ENCODE measurements at regions not wholly inside any gene's neighbourhood (a gene's known extent, or its start where the extent isn't known, plus 50 kb on each side); places are given as distances from the start of the nearest gene placed in this dataset.

GRCh38 chr7:9842301-9842700 lies 1131.4 kb upstream of the PHF14 start:
- H3K27me3 ChIP-seq (ENCODE audit: insufficient read depth, low read length, poor library complexity), result no peaks in the 10 kb centered on the region
- TF ChIP-seq CTCF (IDR thresholded peaks at IDR 0.05; ENCODE audit: borderline replicate concordance, extremely low read depth, low read length, poor library complexity, severe bottlenecking) (no peak), EZH2 (IDR thresholded peaks at IDR 0.05; ENCODE audit: borderline replicate concordance, low read depth, low read length, severe bottlenecking) (no peak)
- H3K9me3 ChIP-seq (ENCODE audit: insufficient read depth, low read length, severe bottlenecking), result no peaks in the 10 kb centered on the region
- H3K27ac ChIP-seq (ENCODE audit: low read length), result no peak overlapping the region
- H3K36me3 ChIP-seq (ENCODE audit: insufficient read depth, low read length), result no peaks in the 10 kb centered on the region
- H3K9ac ChIP-seq (ENCODE audit: low read depth, low read length), result no peak overlapping the region
- no peaks in the 10 kb centered on the region for H3K4me1 ChIP-seq (ENCODE audit: insufficient read depth, low read length)
- no peaks in the 10 kb centered on the region for H3K79me2 ChIP-seq (ENCODE audit: insufficient read depth, low read length)
- H3K4me3 ChIP-seq (ENCODE audit: low read depth in 1 of 2, low read length in 2 of 2), result no peak overlapping the region
- H4K20me1 ChIP-seq (ENCODE audit: insufficient read depth, low read length), result no peaks in the 10 kb centered on the region
- no peak overlapping the region for H2AFZ ChIP-seq (ENCODE audit: low read depth, low read length)
- no peak for ATAC-seq (ENCODE audit: insufficient read depth, low read depth)
- H3K4me2 ChIP-seq (ENCODE audit: insufficient read depth, low read length), result no peak overlapping the region
- no peak for DNase-seq

- Histone ChIP-seq H2AFZ (ENCODE audit: low read depth, low read length) (no peak overlapping the region), H3K4me1 (ENCODE audit: insufficient read depth, low read length) (no peaks in the 10 kb centered on the region), H4K20me1 (ENCODE audit: insufficient read depth, low read length) (no peaks in the 10 kb centered on the region), H3K36me3 (ENCODE audit: insufficient read depth, low read length) (no peaks in the 10 kb centered on the region), H3K4me2 (ENCODE audit: insufficient read depth, low read length) (no peak overlapping the region), H3K9ac (ENCODE audit: low read depth, low read length) (no peak overlapping the region), H3K4me3 (ENCODE audit: low read depth in 1 of 2, low read length in 2 of 2) (no peak overlapping the region), H3K27ac (ENCODE audit: low read length) (no peak overlapping the region), H3K9me3 (ENCODE audit: insufficient read depth, low read length, severe bottlenecking) (no peaks in the 10 kb centered on the region), H3K27me3 (ENCODE audit: insufficient read depth, low read length, poor library complexity) (no peaks in the 10 kb centered on the region), H3K79me2 (ENCODE audit: insufficient read depth, low read length) (no peaks in the 10 kb centered on the region)
- ATAC-seq (ENCODE audit: insufficient read depth, low read depth) (no peak), DNase-seq (no peak)
- no peak for TF ChIP-seq EZH2 (IDR thresholded peaks at IDR 0.05; ENCODE audit: borderline replicate concordance, low read depth, low read length, severe bottlenecking)
- TF ChIP-seq CTCF (IDR thresholded peaks at IDR 0.05; ENCODE audit: borderline replicate concordance, extremely low read depth, low read length, poor library complexity, severe bottlenecking), result no peak
Observed at GRCh38 chr7:9846902-9847301, 1126.8 kb upstream of the PHF14 start.

GRCh38 chr7:9854605-9855004 lies 1119.1 kb upstream of the PHF14 start:
- Histone ChIP-seq H3K27me3 (ENCODE audit: insufficient read depth, low read length, poor library complexity) (no peaks in the 10 kb centered on the region), H3K27ac (ENCODE audit: low read length) (no peak overlapping the region), H3K36me3 (ENCODE audit: insufficient read depth, low read length) (no peaks in the 10 kb centered on the region), H3K4me2 (ENCODE audit: insufficient read depth, low read length) (no peak overlapping the region), H3K4me3 (ENCODE audit: low read depth in 1 of 2, low read length in 2 of 2) (no peak overlapping the region), H2AFZ (ENCODE audit: low read depth, low read length) (no peak overlapping the region), H3K9me3 (ENCODE audit: insufficient read depth, low read length, severe bottlenecking) (no peaks in the 10 kb centered on the region), H3K9ac (ENCODE audit: low read depth, low read length) (no peak overlapping the region), H3K4me1 (ENCODE audit: insufficient read depth, low read length) (no peaks in the 10 kb centered on the region), H3K79me2 (ENCODE audit: insufficient read depth, low read length) (no peaks in the 10 kb centered on the region), H4K20me1 (ENCODE audit: insufficient read depth, low read length) (no peaks in the 10 kb centered on the region)
- no peak for DNase-seq
- no peak for ATAC-seq (ENCODE audit: insufficient read depth, low read depth)
- TF ChIP-seq EZH2 (IDR thresholded peaks at IDR 0.05; ENCODE audit: borderline replicate concordance, low read depth, low read length, severe bottlenecking) (no peak), CTCF (IDR thresholded peaks at IDR 0.05; ENCODE audit: borderline replicate concordance, extremely low read depth, low read length, poor library complexity, severe bottlenecking) (no peak)

GRCh38 chr7:9856668-9857067 lies 1117.0 kb upstream of the PHF14 start:
- no peaks in the 10 kb centered on the region for H3K27me3 ChIP-seq (ENCODE audit: insufficient read depth, low read length, poor library complexity)
- H3K27ac ChIP-seq (ENCODE audit: low read length), result no peak overlapping the region
- H3K4me3 ChIP-seq (ENCODE audit: low read depth in 1 of 2, low read length in 2 of 2), result no peak overlapping the region
- no peak for ATAC-seq (ENCODE audit: insufficient read depth, low read depth)
- no peak overlapping the region for H2AFZ ChIP-seq (ENCODE audit: low read depth, low read length)
- no peaks in the 10 kb centered on the region for H3K36me3 ChIP-seq (ENCODE audit: insufficient read depth, low read length)
- no peak for TF ChIP-seq EZH2 (IDR thresholded peaks at IDR 0.05; ENCODE audit: borderline replicate concordance, low read depth, low read length, severe bottlenecking)
- no peak for TF ChIP-seq CTCF (IDR thresholded peaks at IDR 0.05; ENCODE audit: borderline replicate concordance, extremely low read depth, low read length, poor library complexity, severe bottlenecking)
- no peak overlapping the region for H3K9ac ChIP-seq (ENCODE audit: low read depth, low read length)
- DNase-seq, result no peak
- H3K79me2 ChIP-seq (ENCODE audit: insufficient read depth, low read length), result no peaks in the 10 kb centered on the region
- H3K4me2 ChIP-seq (ENCODE audit: insufficient read depth, low read length), result no peak overlapping the region
- H3K4me1 ChIP-seq (ENCODE audit: insufficient read depth, low read length), result no peaks in the 10 kb centered on the region
- H3K9me3 ChIP-seq (ENCODE audit: insufficient read depth, low read length, severe bottlenecking), result no peaks in the 10 kb centered on the region
- H4K20me1 ChIP-seq (ENCODE audit: insufficient read depth, low read length), result no peaks in the 10 kb centered on the region
